Testis (tissue), 2 donors: ENCODE measurements at regions not wholly inside any gene's neighbourhood (a gene's known extent, or its start where the extent isn't known, plus 50 kb on each side); places are given as distances from the start of the nearest gene placed in this dataset.

ENCODE experiments used
- DNase-seq: peaks from one replicate; pipeline ENCODE4 v3.0.0-alpha.2; 2019
- H3K27ac ChIP-seq, 2 donors: fragments of 200-600 bp; sonication (generic); one replicate each; pipeline ENCODE4 v1.5.1; 2019
- H3K27me3 ChIP-seq: fragments of 200-600 bp; sonication (generic); one replicate; pipeline ENCODE4 v1.5.1; 2019
- H3K36me3 ChIP-seq: fragments of 200-600 bp; sonication (generic); one replicate; pipeline ENCODE4 v1.5.1; 2017; ENCODE audit warnings: low read depth; ENCODE audit errors: missing control alignments
- H3K4me1 ChIP-seq: fragments of 200-600 bp; sonication (generic); one replicate; pipeline ENCODE4 v1.5.1; 2019
- H3K4me3 ChIP-seq, 2 donors: fragments of 200-600 bp; sonication (generic); one replicate each; pipeline ENCODE4 v1.5.1; 2017 to 2019
- H3K9me3 ChIP-seq: fragments of 200-600 bp; sonication (generic); one replicate; pipeline ENCODE4 v1.5.1; 2017
- CTCF ChIP-seq, 3 experiments: fragments of 450-650 bp in 2 of 3; fragments of 200-600 bp in 1 of 3; sonication (generic) in 1 of 3; IDR thresholded peaks; one replicate each; pipeline ENCODE4 v1.5.1; 2016 to 2019; ENCODE audit warnings: antibody characterized with exemption in 3 of 3, mild to moderate bottlenecking in 2 of 3, moderate library complexity in 1 of 3
- POLR2A ChIP-seq: fragments of 450-650 bp; IDR thresholded peaks from one replicate; pipeline ENCODE4 v1.6.1; 2017; ENCODE audit warnings: antibody characterized with exemption, mild to moderate bottlenecking, moderate library complexity
- WGBS, 2 donors: methylation state at CpG; one replicate each; pipeline ENCODE4 v1.1.5; 2018; 5-methylcytosine and 5-hydroxymethylcytosine counted together
- intact Hi-C: fragments of 100-400 bp; cut with DNase I; formaldehyde crosslinking; loops from one replicate; pipeline ENCODE4 v1.15.1; 2023; ENCODE audit warnings: low total_unique reads

DNA sequence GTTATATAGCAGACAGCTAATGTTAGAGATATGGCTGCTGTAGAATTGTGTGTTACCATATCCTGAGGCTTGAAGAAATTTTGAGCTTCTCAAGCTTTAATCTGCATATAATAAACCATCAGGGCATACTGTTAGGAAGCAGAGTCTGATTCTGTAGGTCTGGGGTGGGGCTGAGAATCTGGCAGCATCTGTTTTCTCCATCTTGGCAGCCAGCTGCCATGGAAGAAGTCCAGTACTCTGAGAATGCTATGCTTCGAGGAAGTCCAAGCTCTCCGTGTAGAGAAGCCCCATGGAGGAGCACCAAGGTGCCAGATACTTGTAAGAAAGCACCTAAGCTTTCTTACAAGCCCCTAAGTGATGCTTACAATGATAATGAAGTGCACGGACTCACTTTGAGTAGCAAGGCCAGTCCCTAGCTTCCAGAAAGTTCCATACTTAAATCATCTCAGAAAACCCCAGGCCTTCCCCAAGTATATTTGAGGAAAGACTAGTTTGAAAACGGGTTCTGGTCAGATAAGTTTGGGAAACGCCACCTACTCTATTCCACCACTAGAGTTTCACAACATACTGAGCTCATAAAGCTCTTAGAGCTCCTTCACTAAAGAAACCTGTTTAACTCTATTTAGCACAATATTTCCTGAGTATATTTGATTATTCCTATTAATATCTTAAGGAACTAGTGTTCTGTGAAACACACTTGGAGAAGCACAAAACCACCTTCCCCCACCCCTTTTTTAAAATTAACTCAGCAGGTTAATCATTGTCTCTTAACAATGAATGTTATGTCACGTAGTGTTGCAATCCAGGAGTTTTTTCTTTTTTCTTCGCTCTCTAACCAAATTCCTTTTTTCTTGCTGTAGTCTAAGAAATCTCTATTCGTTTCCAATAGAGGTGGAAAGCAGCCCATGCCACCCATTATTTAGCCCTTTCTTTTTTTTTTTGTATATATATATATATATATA lies 59.9 kb upstream of the RASGRP1 start:
- Histone ChIP-seq H3K36me3 (no peaks in the 10 kb centered on the region), H3K4me1 (peaks cover 10% of the 10 kb centered on the region), H3K4me3 (no peak overlapping the region), H3K9me3 (no peaks in the 10 kb centered on the region), H3K27ac (no peak overlapping the region), H3K27me3 (no peaks in the 10 kb centered on the region)
- intact Hi-C loops = no loop called here
- TF ChIP-seq POLR2A = no peak
- TF ChIP-seq CTCF (IDR thresholded peaks at IDR 0.05) = no peak
- DNase-seq = no peak
- 81 to 84% methylated on average over 8 of the region's 8 CpGs for WGBS, 2 donors

DNA sequence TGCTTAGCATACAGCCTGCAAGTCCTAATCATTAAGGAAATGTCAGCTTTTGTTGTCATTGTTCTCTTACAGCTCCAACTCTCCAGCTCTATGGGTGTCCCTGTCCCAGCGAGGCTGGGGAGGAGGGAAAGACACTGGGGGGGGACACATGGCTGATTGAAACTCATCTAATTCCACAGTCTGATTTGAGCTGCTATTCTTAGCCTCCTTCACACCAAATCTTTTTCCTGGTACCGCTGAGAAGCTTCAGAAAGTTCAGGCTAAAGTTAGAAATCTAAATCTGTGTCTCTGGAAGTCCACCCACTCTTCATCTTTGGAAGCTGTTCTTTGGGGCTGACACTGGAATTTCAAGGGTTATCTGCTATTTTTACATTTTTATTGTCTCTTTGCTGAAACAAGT lies 61.3 kb upstream of the RASGRP1 start:
- H3K36me3 ChIP-seq = no peaks in the 10 kb centered on the region
- WGBS, 2 donors = 61% methylated on average over 2 of the region's 2 CpGs
- TF ChIP-seq CTCF (IDR thresholded peaks at IDR 0.05) (no peak), POLR2A (no peak)
- H3K4me3 ChIP-seq = no peak overlapping the region
- no peaks in the 10 kb centered on the region for H3K27me3 ChIP-seq
- no peak overlapping the region for H3K27ac ChIP-seq
- no peak for DNase-seq
- peaks cover 5% of the 10 kb centered on the region for H3K4me1 ChIP-seq
- no peaks in the 10 kb centered on the region for H3K9me3 ChIP-seq
- intact Hi-C loops = no loop called here

- Histone ChIP-seq H3K4me1 (no peaks in the 10 kb centered on the region), H3K4me3 (no peak overlapping the region), H3K36me3 (no peaks in the 10 kb centered on the region), H3K27ac (no peak overlapping the region), H3K27me3 (no peaks in the 10 kb centered on the region), H3K9me3 (no peaks in the 10 kb centered on the region)
- TF ChIP-seq CTCF (IDR thresholded peaks at IDR 0.05) (no peak), POLR2A (no peak)
- intact Hi-C loops = no loop called here
- WGBS, 2 donors = 63 to 64% methylated on average over 4 of the region's 4 CpGs
- DNase-seq = no peak
These were observed 61.9 kb upstream of the RASGRP1 start for GRCh38 chr15:38626443-38627050.

DNA sequence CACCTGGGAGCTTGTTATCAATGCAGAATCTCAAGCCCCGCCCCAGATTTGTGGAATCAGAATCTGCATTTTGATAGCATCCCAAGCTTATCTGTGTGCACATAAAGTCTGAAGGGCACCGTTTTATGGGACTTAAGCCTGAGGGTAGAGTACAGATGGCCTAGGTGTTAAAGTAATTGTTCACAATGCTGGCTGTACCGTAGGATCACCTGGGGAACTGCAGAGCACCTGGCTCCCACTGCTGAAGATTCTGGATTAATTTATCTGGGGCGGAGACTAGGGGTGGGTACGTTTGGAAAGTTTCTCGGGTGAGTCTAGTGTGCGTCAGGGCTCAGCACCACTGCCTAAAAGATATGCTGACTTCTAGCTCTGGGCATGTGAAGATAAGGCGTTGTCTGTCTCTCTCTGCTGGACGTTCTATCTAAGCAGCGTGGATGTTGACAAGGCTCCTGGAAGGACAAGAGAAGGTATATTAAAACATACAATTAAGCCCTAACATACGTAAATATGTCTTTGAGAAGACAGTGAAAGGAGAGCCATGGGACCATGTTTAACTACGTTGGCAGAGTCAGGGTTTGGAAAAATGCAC lies 63.2 kb upstream of the RASGRP1 start:
- H3K9me3 ChIP-seq = no peaks in the 10 kb centered on the region
- H3K27me3 ChIP-seq = no peaks in the 10 kb centered on the region
- DNase-seq = peak; percentile 26
- no peak overlapping the region for H3K4me3 ChIP-seq
- intact Hi-C loops = no loop called here
- H3K4me1 ChIP-seq = no peaks in the 10 kb centered on the region
- no peaks in the 10 kb centered on the region for H3K36me3 ChIP-seq
- no peak overlapping the region for H3K27ac ChIP-seq
- WGBS, 2 donors = 72 to 89% methylated on average over 12 of the region's 12 CpGs
- no peak for TF ChIP-seq CTCF (IDR thresholded peaks at IDR 0.05)
- no peak for TF ChIP-seq POLR2A
